Aorta (tissue), 5 donors: ENCODE measurements at regions not wholly inside any gene's neighbourhood (a gene's known extent, or its start where the extent isn't known, plus 50 kb on each side); places are given as distances from the start of the nearest gene placed in this dataset.
"Not testable (repeated sequence)": the region's sequence is repeated elsewhere in the genome, so short reads cannot be mapped to it uniquely, and the experiment has no call there.

Experiments used
- ATAC-seq: fragments of 200-7000 bp; cut with Tn5 transposase; one replicate; pipeline ENCODE4 v1.9.1; 2022; ENCODE audit warnings: moderate library complexity; ENCODE audit not compliant: low FRiP score
- DNase-seq, 2 donors: peaks; one replicate each; pipeline ENCODE4 v3.0.0-alpha.2; 2020
- H3K27ac ChIP-seq, 2 donors: one replicate each; pipeline ENCODE4 v1.5.1; 2013; ENCODE audit warnings: low read length in 2 of 2, mild to moderate bottlenecking in 2 of 2, moderate library complexity in 2 of 2, control low read depth in 1 of 2, inconsistent platforms in 1 of 2, low read depth in 1 of 2
- H3K27me3 ChIP-seq, 2 donors: one replicate each; pipeline ENCODE4 v1.6.1; 2013; ENCODE audit warnings: control low read depth in 1 of 2, low read length in 1 of 2, mild to moderate bottlenecking in 1 of 2, moderate library complexity in 1 of 2; ENCODE audit not compliant: insufficient read depth in 2 of 2, control insufficient read depth in 1 of 2
- H3K36me3 ChIP-seq, 2 donors: one replicate each; pipeline ENCODE4 v1.6.1; 2013; ENCODE audit warnings: control low read depth in 1 of 2, low read length in 1 of 2, mild to moderate bottlenecking in 1 of 2; ENCODE audit not compliant: insufficient read depth in 2 of 2, control insufficient read depth in 1 of 2
- H3K4me1 ChIP-seq, 2 donors: one replicate each; pipeline ENCODE4 v1.6.1; 2013; ENCODE audit warnings: low read length in 2 of 2, control low read depth in 1 of 2, mild to moderate bottlenecking in 1 of 2, moderate library complexity in 1 of 2; ENCODE audit not compliant: insufficient read depth in 2 of 2, control insufficient read depth in 1 of 2
- H3K4me3 ChIP-seq, 2 donors: one replicate each; pipeline ENCODE4 v1.5.1; 2013; ENCODE audit warnings: low read length in 2 of 2, control low read depth in 1 of 2, mild to moderate bottlenecking in 1 of 2
- H3K9me3 ChIP-seq: one replicate; pipeline ENCODE4 v1.6.1; 2013; ENCODE audit warnings: mild to moderate bottlenecking, low read length; ENCODE audit not compliant: control insufficient read depth
- WGBS, 2 donors: extraction: QIAGEN DNeasy Blood & Tissue Kit; methylation state at CpG; one replicate each; pipeline ENCODE4 v1.1.7; 2013; 5-methylcytosine and 5-hydroxymethylcytosine counted together
- intact Hi-C, 2 donors: fragments of 100-400 bp; cut with DNase I; formaldehyde crosslinking; loops; one replicate each; pipeline versions ENCODE4 v1.14.2 to v1.15.0; 2022
- donor health status: healthy with polysubstance abuse.
- donor health status: Bipolar disorder and iron deficiency.
- donor health status: DM: no; HTN: no; CAD: no.
- donor health status: DM: no; HTN: no; CAD: no.
- donor health status: DM: yes; HTN: yes; CAD: no.

- no peak for ATAC-seq
- intact Hi-C loops = no loop called here
- no peak for DNase-seq
- H3K27me3 ChIP-seq = no peaks in the 10 kb centered on the region
- H3K36me3 ChIP-seq = no peaks in the 10 kb centered on the region
- WGBS, 2 donors = 82 to 86% methylated on average over 5 of the region's 5 CpGs
- H3K9me3 ChIP-seq = no peaks in the 10 kb centered on the region
- H3K27ac ChIP-seq = no peak overlapping the region
- H3K4me1 ChIP-seq = peaks cover 0 to 10% of the 10 kb centered on the region in 2 donors
- no peak overlapping the region for H3K4me3 ChIP-seq
Observed at GRCh38 chr2:228763379-228763981, 507.6 kb downstream of the PID1 start.

GRCh38 chr2:228762565-228762964 lies 508.5 kb downstream of the PID1 start:
- Histone ChIP-seq H3K27me3 (no peaks in the 10 kb centered on the region), H3K36me3 (no peaks in the 10 kb centered on the region), H3K4me1 (peaks cover 0 to 3% of the 10 kb centered on the region in 2 donors), H3K4me3 (no peak overlapping the region), H3K9me3 (no peaks in the 10 kb centered on the region), H3K27ac (no peak overlapping the region)
- WGBS, 2 donors = 84 to 89% methylated on average over 2 of the region's 2 CpGs
- no peak for DNase-seq
- ATAC-seq = no peak
- intact Hi-C loops = no loop called here

GRCh38 chr2:228755661-228756060 lies 515.4 kb downstream of the PID1 start:
- intact Hi-C loops, ATAC-seq, H3K4me1 ChIP-seq, H3K27ac ChIP-seq, H3K27me3 ChIP-seq, H3K36me3 ChIP-seq, H3K9me3 ChIP-seq, DNase-seq, H3K4me3 ChIP-seq: not testable (repeated sequence)
- 96% methylated on average over 25 of the region's 25 CpGs for WGBS, 2 donors

- no peaks in the 10 kb centered on the region for H3K36me3 ChIP-seq
- H3K4me3 ChIP-seq = no peak overlapping the region
- no peaks in the 10 kb centered on the region for H3K4me1 ChIP-seq
- H3K27me3 ChIP-seq = no peaks in the 10 kb centered on the region
- DNase-seq = no peak
- intact Hi-C loops = no loop called here
- WGBS, 2 donors = 58 to 62% methylated on average over 6 of the region's 6 CpGs
- H3K27ac ChIP-seq = no peak overlapping the region
- no peaks in the 10 kb centered on the region for H3K9me3 ChIP-seq
- ATAC-seq = no peak
Observed at GRCh38 chr2:228747483-228747882, 523.6 kb downstream of the PID1 start.

- WGBS, 2 donors = 45 to 46% methylated on average over 2 of the region's 2 CpGs
Observed at GRCh38 chr2:228738671-228739380, 532.3 kb downstream of the PID1 start.

GRCh38 chr2:228735697-228736096 lies 535.4 kb downstream of the PID1 start:
- H3K4me3 ChIP-seq = no peak overlapping the region
- no peaks in the 10 kb centered on the region for H3K27me3 ChIP-seq
- H3K36me3 ChIP-seq = no peaks in the 10 kb centered on the region
- no peak for ATAC-seq
- WGBS, 2 donors = 94 to 97% methylated on average over 3 of the region's 3 CpGs
- no peak overlapping the region for H3K27ac ChIP-seq
- no peaks in the 10 kb centered on the region for H3K4me1 ChIP-seq
- no peaks in the 10 kb centered on the region for H3K9me3 ChIP-seq
- intact Hi-C loops = no loop called here
- DNase-seq = no peak

More at GRCh38 chr2:228738671-228739380, 532.3 kb downstream of the PID1 start:
- no peaks in the 10 kb centered on the region for H3K9me3 ChIP-seq
- H3K4me3 ChIP-seq = no peak overlapping the region
- ATAC-seq = no peak
- no peaks in the 10 kb centered on the region for H3K36me3 ChIP-seq
- H3K27ac ChIP-seq = no peak overlapping the region
- intact Hi-C loops = no loop called here
- DNase-seq = no peak
- H3K27me3 ChIP-seq = no peaks in the 10 kb centered on the region
- no peaks in the 10 kb centered on the region for H3K4me1 ChIP-seq

GRCh38 chr2:228731517-228731916 lies 539.6 kb downstream of the PID1 start:
- Histone ChIP-seq H3K4me3 (no peak overlapping the region), H3K4me1 (no peaks in the 10 kb centered on the region), H3K36me3 (no peaks in the 10 kb centered on the region), H3K27me3 (no peaks in the 10 kb centered on the region), H3K27ac (no peak overlapping the region), H3K9me3 (no peaks in the 10 kb centered on the region)
- DNase-seq (peak in 1 of 2 donors; percentile 50), ATAC-seq (no peak)
- intact Hi-C loops = loop anchor here in 1 of 2 donors (5.0 kb wide), 1 partner anchor 36 kb away; no protein-coding TSS in a partner anchor

- 25 to 28% methylated on average over 5 of the region's 5 CpGs for WGBS, 2 donors
- intact Hi-C loops = no loop called here
Observed at GRCh38 chr2:228728961-228729360, 542.1 kb downstream of the PID1 start.

GRCh38 chr2:228725031-228725430 lies 543.5 kb upstream of the SPHKAP start:
- Histone ChIP-seq H3K27ac (no peak overlapping the region), H3K4me1 (peaks cover 0 to 2% of the 10 kb centered on the region in 2 donors), H3K4me3 (no peak overlapping the region), H3K36me3 (no peaks in the 10 kb centered on the region), H3K27me3 (no peaks in the 10 kb centered on the region), H3K9me3 (no peaks in the 10 kb centered on the region)
- DNase-seq (no peak), ATAC-seq (no peak)
- WGBS, 2 donors = 93 to 96% methylated on average over 1 of the region's 1 CpG
- intact Hi-C loops = no loop called here

More at GRCh38 chr2:228728961-228729360, 542.1 kb downstream of the PID1 start:
- Histone ChIP-seq H3K4me3 (no peak overlapping the region), H3K9me3 (no peaks in the 10 kb centered on the region), H3K27ac (no peak overlapping the region), H3K27me3 (no peaks in the 10 kb centered on the region), H3K36me3 (no peaks in the 10 kb centered on the region), H3K4me1 (no peaks in the 10 kb centered on the region)
- DNase-seq (no peak), ATAC-seq (no peak)
